Trophoblast cell (in vitro differentiated cells and primary cell): ENCODE measurements at regions not wholly inside any gene's neighbourhood (a gene's known extent, or its start where the extent isn't known, plus 50 kb on each side); places are given as distances from the start of the nearest gene placed in this dataset.

Experiments
- DNase-seq, 2 donors: peaks; one replicate each; pipeline ENCODE4 v3.0.0-alpha.2; 2016
- H2AFZ ChIP-seq: 2 replicates; pipeline ENCODE4 v1.6.1; 2013; ENCODE audit warnings: low read length, moderate library complexity, mild to moderate bottlenecking; ENCODE audit not compliant: insufficient read depth, poor library complexity
- H2AK5ac ChIP-seq: 2 replicates; pipeline ENCODE4 v1.6.1; 2013; ENCODE audit warnings: mild to moderate bottlenecking, low read length
- H2BK120ac ChIP-seq: 2 replicates; pipeline ENCODE4 v1.6.1; 2013; ENCODE audit warnings: low read length, mild to moderate bottlenecking, moderate library complexity; ENCODE audit not compliant: insufficient read depth, poor library complexity
- H2BK12ac ChIP-seq: 2 replicates; pipeline ENCODE4 v1.6.1; 2013; ENCODE audit warnings: mild to moderate bottlenecking, low read length, moderate library complexity
- H2BK5ac ChIP-seq: 2 replicates; pipeline ENCODE4 v1.6.1; 2013; ENCODE audit warnings: low read length, low read depth, moderate library complexity, mild to moderate bottlenecking; ENCODE audit not compliant: poor library complexity
- H3K14ac ChIP-seq: 2 replicates; pipeline ENCODE4 v1.6.1; 2013; ENCODE audit warnings: mild to moderate bottlenecking, low read length
- H3K18ac ChIP-seq: 2 replicates; pipeline ENCODE4 v1.6.1; 2013; ENCODE audit warnings: mild to moderate bottlenecking, low read length
- H3K23ac ChIP-seq: 2 replicates; pipeline ENCODE4 v1.6.1; 2013; ENCODE audit warnings: low read length
- H3K27ac ChIP-seq: 2 replicates; pipeline ENCODE4 v1.5.1; 2013; ENCODE audit warnings: low read depth, mild to moderate bottlenecking, inconsistent platforms, low read length, moderate library complexity
- H3K27me3 ChIP-seq: 2 replicates; pipeline ENCODE4 v1.6.1; 2013; ENCODE audit warnings: inconsistent platforms, mild to moderate bottlenecking, low read length, moderate library complexity; ENCODE audit not compliant: insufficient read depth
- H3K36me3 ChIP-seq, 2 experiments: 1 replicate in 1 of 2; 2 replicates in 1 of 2; pipeline ENCODE4 v1.6.1; 2013; ENCODE audit warnings: low read length in 2 of 2, mild to moderate bottlenecking in 2 of 2, moderate library complexity in 1 of 2; ENCODE audit not compliant: insufficient read depth in 2 of 2, control insufficient read depth in 1 of 2
- H3K4ac ChIP-seq: 2 replicates; pipeline ENCODE4 v1.6.1; 2013; ENCODE audit warnings: low read depth, mild to moderate bottlenecking, low read length, moderate library complexity
- H3K4me1 ChIP-seq, 2 experiments: 1 replicate in 1 of 2; 2 replicates in 1 of 2; pipeline ENCODE4 v1.6.1; 2013; ENCODE audit warnings: low read length in 2 of 2, mild to moderate bottlenecking in 2 of 2, moderate library complexity in 1 of 2; ENCODE audit not compliant: insufficient read depth in 2 of 2, control insufficient read depth in 1 of 2
- H3K4me2 ChIP-seq: 2 replicates; pipeline ENCODE4 v1.6.1; 2013; ENCODE audit warnings: inconsistent platforms, mild to moderate bottlenecking, low read length, moderate library complexity
- H3K4me3 ChIP-seq: 2 replicates; pipeline ENCODE4 v1.5.1; 2013; ENCODE audit warnings: mild to moderate bottlenecking, low read depth, low read length, inconsistent platforms
- H3K79me1 ChIP-seq: one replicate; pipeline ENCODE4 v1.6.1; 2013; ENCODE audit warnings: low read length
- H3K79me2 ChIP-seq: 2 replicates; pipeline ENCODE4 v1.6.1; 2013; ENCODE audit warnings: low read length, mild to moderate bottlenecking; ENCODE audit not compliant: control insufficient read depth, insufficient read depth, poor library complexity
- H3K9ac ChIP-seq: 2 replicates; pipeline ENCODE4 v1.6.1; 2013; ENCODE audit warnings: mild to moderate bottlenecking, low read length
- H3K9me3 ChIP-seq: 2 replicates; pipeline ENCODE4 v1.6.1; 2013; ENCODE audit warnings: low read depth, mild to moderate bottlenecking, control low read depth, inconsistent platforms, low read length; ENCODE audit not compliant: insufficient read depth
- H4K12ac ChIP-seq: 2 replicates; pipeline ENCODE4 v1.6.1; 2013; ENCODE audit warnings: low read depth, mild to moderate bottlenecking, low read length, moderate library complexity
- H4K8ac ChIP-seq: 2 replicates; pipeline ENCODE4 v1.6.1; 2013; ENCODE audit warnings: low read depth, mild to moderate bottlenecking, low read length, moderate library complexity
- H4K91ac ChIP-seq: one replicate; pipeline ENCODE4 v1.6.1; 2013; ENCODE audit warnings: low read depth, mild to moderate bottlenecking, low read length, moderate library complexity
- WGBS: extraction: QIAGEN DNeasy Blood & Tissue Kit; methylation state at CpG from one replicate; pipeline ENCODE4 v1.1.7; 2013; ENCODE audit warnings: missing lambda C conversion rate; ENCODE audit not compliant: insufficient read length, insufficient coverage; ENCODE audit errors: extremely low coverage; 5-methylcytosine and 5-hydroxymethylcytosine counted together

- Histone ChIP-seq H2AK5ac (no peak overlapping the region), H3K36me3 (no peaks in the 10 kb centered on the region), H2BK120ac (no peak overlapping the region), H3K4me1 (peaks cover 13 to 14% of the 10 kb centered on the region in 2 experiments), H2AFZ (no peak overlapping the region), H3K4me3 (no peak overlapping the region), H4K12ac (no peak overlapping the region), H3K27me3 (no peaks in the 10 kb centered on the region), H3K23ac (no peak overlapping the region), H3K79me2 (no peaks in the 10 kb centered on the region), H3K18ac (no peak overlapping the region), H3K4ac (no peak overlapping the region), H4K91ac (no peak overlapping the region), H3K4me2 (no peak overlapping the region), H2BK5ac (no peak overlapping the region), H3K14ac (no peak overlapping the region), H4K8ac (no peak overlapping the region), H3K27ac (peak overlapping the region; percentile 43), H2BK12ac (no peak overlapping the region), H3K79me1 (no peaks in the 10 kb centered on the region), H3K9ac (no peak overlapping the region), H3K9me3 (no peaks in the 10 kb centered on the region)
- no CpG with 5 or more reads among the region's 9 CpGs for WGBS
- DNase-seq, result peak; percentile 77 to 90
These were observed 172.5 kb downstream of the MN1 start for GRCh38 chr22:27628891-27629631.

DNA sequence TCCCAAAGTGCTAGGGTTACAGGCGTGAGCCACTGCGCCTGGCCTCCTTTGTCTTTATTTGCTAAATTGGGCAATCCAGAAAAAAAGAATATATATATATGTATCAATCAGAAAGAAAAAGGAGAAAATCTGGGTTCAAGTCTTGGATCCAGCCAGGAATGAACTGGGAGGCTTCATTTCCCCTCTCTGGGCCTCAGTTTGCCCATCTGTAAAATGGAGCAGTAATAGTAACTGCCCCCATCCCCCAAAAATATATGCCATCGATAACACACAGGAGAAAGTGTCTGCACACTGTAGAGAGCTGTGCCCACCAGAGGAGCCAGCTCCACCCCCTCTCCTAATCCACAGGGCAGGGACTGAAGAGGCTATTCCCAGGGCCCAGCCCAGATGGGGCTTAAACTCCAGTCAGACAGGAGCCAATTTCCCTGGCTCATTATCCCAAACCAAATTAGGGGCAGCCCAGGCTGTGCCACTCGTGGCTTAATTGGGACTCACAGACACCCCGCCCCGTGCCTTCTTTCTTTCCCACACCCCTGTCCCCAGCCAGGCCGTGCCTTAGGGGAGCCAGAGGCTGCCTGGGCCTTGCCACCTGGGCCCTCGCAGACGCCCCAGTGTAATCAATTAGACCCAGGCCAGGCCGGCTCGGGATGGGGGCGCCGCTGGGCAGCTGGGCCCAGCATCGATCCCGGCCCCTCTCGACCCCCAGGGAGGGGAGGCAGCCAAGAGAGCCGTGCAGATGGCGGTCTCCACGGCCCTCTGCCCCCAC lies 171.5 kb downstream of the MN1 start:
- H2BK5ac ChIP-seq, result no peak overlapping the region
- H3K14ac ChIP-seq, result no peak overlapping the region
- WGBS, result no CpG with 5 or more reads among the region's 19 CpGs
- no peaks in the 10 kb centered on the region for H3K79me2 ChIP-seq
- peaks cover 13 to 14% of the 10 kb centered on the region in 2 experiments for H3K4me1 ChIP-seq
- H3K79me1 ChIP-seq, result no peaks in the 10 kb centered on the region
- no peak overlapping the region for H4K12ac ChIP-seq
- no peak for DNase-seq
- H2BK120ac ChIP-seq, result no peak overlapping the region
- H4K8ac ChIP-seq, result no peak overlapping the region
- no peak overlapping the region for H3K4me3 ChIP-seq
- no peaks in the 10 kb centered on the region for H3K36me3 ChIP-seq
- peak overlapping the region; percentile 71 for H2AK5ac ChIP-seq
- H3K27me3 ChIP-seq, result no peaks in the 10 kb centered on the region
- no peak overlapping the region for H3K4me2 ChIP-seq
- H2AFZ ChIP-seq, result no peak overlapping the region
- no peak overlapping the region for H3K9ac ChIP-seq
- H3K4ac ChIP-seq, result no peak overlapping the region
- H2BK12ac ChIP-seq, result peak overlapping the region; percentile 19
- peak overlapping the region; percentile 3 for H4K91ac ChIP-seq
- peaks cover 2% of the 10 kb centered on the region for H3K9me3 ChIP-seq
- no peak overlapping the region for H3K27ac ChIP-seq
- H3K23ac ChIP-seq, result no peak overlapping the region
- H3K18ac ChIP-seq, result no peak overlapping the region

- Histone ChIP-seq H3K79me1 (no peaks in the 10 kb centered on the region), H2BK5ac (no peak overlapping the region), H3K9me3 (peaks cover 2% of the 10 kb centered on the region), H3K4me2 (no peak overlapping the region), H3K36me3 (no peaks in the 10 kb centered on the region), H3K18ac (no peak overlapping the region), H2AFZ (no peak overlapping the region), H3K23ac (no peak overlapping the region), H3K4me1 (peaks cover 13 to 14% of the 10 kb centered on the region in 2 experiments), H3K79me2 (no peaks in the 10 kb centered on the region), H2AK5ac (no peak overlapping the region), H4K8ac (no peak overlapping the region), H3K27me3 (no peaks in the 10 kb centered on the region), H3K27ac (no peak overlapping the region), H3K9ac (no peak overlapping the region), H3K4me3 (no peak overlapping the region), H2BK12ac (no peak overlapping the region), H4K91ac (no peak overlapping the region), H3K4ac (no peak overlapping the region), H2BK120ac (no peak overlapping the region), H3K14ac (no peak overlapping the region), H4K12ac (no peak overlapping the region)
- DNase-seq, result no peak
- WGBS, result no CpG with 5 or more reads among the region's 5 CpGs
These were observed 170.8 kb downstream of the MN1 start for GRCh38 chr22:27630754-27631153.

DNA sequence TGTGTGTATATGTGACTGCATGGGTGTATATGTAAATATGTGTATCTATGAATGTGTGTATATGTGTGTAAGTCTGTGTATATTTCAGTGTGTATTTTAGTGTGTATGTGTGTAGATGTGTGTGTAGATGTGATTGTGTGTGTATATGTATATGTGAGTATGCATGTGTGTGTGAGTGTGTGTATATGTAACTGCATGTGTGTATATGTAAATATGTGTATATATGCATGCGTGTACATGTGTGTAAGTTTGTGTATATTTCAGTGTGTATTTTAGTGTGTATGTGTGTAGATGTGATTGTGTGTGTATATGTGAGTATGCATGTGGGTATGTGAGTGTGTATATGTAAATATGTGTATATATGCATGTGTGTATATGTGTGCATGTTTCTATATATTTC lies 169.9 kb downstream of the MN1 start:
- Histone ChIP-seq H4K12ac (no peak overlapping the region), H3K36me3 (no peaks in the 10 kb centered on the region), H3K14ac (no peak overlapping the region), H3K27ac (no peak overlapping the region), H2AK5ac (no peak overlapping the region), H2AFZ (no peak overlapping the region), H3K9me3 (peaks cover 2% of the 10 kb centered on the region), H2BK120ac (no peak overlapping the region), H3K79me2 (no peaks in the 10 kb centered on the region), H3K27me3 (no peaks in the 10 kb centered on the region), H2BK12ac (no peak overlapping the region), H3K18ac (no peak overlapping the region), H4K8ac (no peak overlapping the region), H3K4me1 (peaks cover 13 to 14% of the 10 kb centered on the region in 2 experiments), H3K4me3 (no peak overlapping the region), H3K23ac (no peak overlapping the region), H3K4ac (no peak overlapping the region), H4K91ac (no peak overlapping the region), H2BK5ac (no peak overlapping the region), H3K79me1 (no peaks in the 10 kb centered on the region), H3K4me2 (no peak overlapping the region), H3K9ac (no peak overlapping the region)
- WGBS, result no CpG with 5 or more reads among the region's 1 CpG
- DNase-seq, result no peak
